ENCODE measurements at regions not wholly inside any gene's neighbourhood (a gene's known extent, or its start where the extent isn't known, plus 50 kb on each side); places are given as distances from the start of the nearest gene placed in this dataset.

DNA sequence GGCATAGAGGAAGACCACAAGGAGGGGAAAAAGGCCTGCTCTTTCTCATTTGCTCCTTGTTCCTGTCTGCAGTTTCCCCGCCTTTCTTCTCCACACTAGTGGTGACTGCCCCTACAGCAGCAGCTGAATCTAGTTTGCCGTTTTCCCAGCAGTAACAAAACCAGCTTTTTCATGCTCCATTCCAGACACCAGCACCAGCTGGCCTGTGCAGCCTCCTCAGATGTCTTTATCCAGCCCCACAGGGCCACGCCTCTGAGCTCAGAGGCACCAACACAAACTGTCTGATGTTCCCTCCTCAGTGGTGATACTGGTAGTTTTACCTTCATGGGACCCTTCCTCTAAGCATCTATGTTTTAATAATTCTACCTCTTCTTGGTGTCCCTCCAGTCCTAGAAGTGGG, 70.4 kb upstream of the SLC24A3 start:
- TF ChIP-seq CTCF (IDR thresholded peaks at IDR 0.05) (no peak), POLR2A (IDR thresholded peaks at IDR 0.05) (no peak)
